Stomach (tissue), 8 donors: ENCODE measurements at regions not wholly inside any gene's neighbourhood (a gene's known extent, or its start where the extent isn't known, plus 50 kb on each side); places are given as distances from the start of the nearest gene placed in this dataset.

Source experiments
- DNase-seq, 2 donors: peaks; one replicate each; pipeline versions ENCODE4 v3.0.0 to v3.0.0-alpha.2; 2013 to 2019
- H3K27ac ChIP-seq, 5 donors: fragments of 200-600 bp in 4 of 5; sonication (generic) in 4 of 5; one replicate each; pipeline ENCODE4 v1.5.1; 2013 to 2019; ENCODE audit warnings: mild to moderate bottlenecking in 1 of 5, moderate library complexity in 1 of 5
- H3K27me3 ChIP-seq, 3 donors: fragments of 200-600 bp; sonication (generic); one replicate each; pipeline ENCODE4 v1.5.1; 2017 to 2019; ENCODE audit warnings: mixed run types in 1 of 3
- H3K36me3 ChIP-seq, 4 donors: fragments of 200-600 bp; sonication (generic); 1 replicate in 3 of 4; 2 replicates in 1 of 4; pipeline ENCODE4 v1.5.1; 2016 to 2019
- H3K4me1 ChIP-seq, 4 donors: fragments of 200-600 bp; sonication (generic); one replicate each; pipeline ENCODE4 v1.5.1; 2016 to 2019
- H3K4me3 ChIP-seq, 4 donors: fragments of 200-600 bp; sonication (generic) in 3 of 4; one replicate each; pipeline ENCODE4 v1.5.1; 2016 to 2019; ENCODE audit warnings: mild to moderate bottlenecking in 1 of 4
- H3K9me3 ChIP-seq, 4 donors: fragments of 200-600 bp; sonication (generic); one replicate each; pipeline ENCODE4 v1.5.1; 2016 to 2019
- CTCF ChIP-seq, 7 experiments: fragments of 450-650 bp in 4 of 7; fragments of 200-600 bp in 3 of 7; sonication (generic) in 3 of 7; IDR thresholded peaks; one replicate each; pipeline ENCODE4 v1.5.1; 2016 to 2019; ENCODE audit warnings: antibody characterized with exemption in 7 of 7, control low read depth in 2 of 7, mild to moderate bottlenecking in 1 of 7
- EP300 ChIP-seq: sonication (generic); formaldehyde crosslinking; IDR thresholded peaks from one replicate; pipeline ENCODE4 v1.6.1; 2017; ENCODE audit warnings: antibody characterized with exemption
- POLR2A ChIP-seq, 4 donors: fragments of 450-650 bp; IDR thresholded peaks; one replicate each; pipeline ENCODE4 v1.6.1; 2016; ENCODE audit warnings: antibody characterized with exemption in 4 of 4, control low read depth in 2 of 4, mild to moderate bottlenecking in 1 of 4, moderate library complexity in 1 of 4
- POLR2AphosphoS5 ChIP-seq, 3 donors: sonication (generic); formaldehyde crosslinking; IDR thresholded peaks; one replicate each; pipeline ENCODE4 v1.6.1; 2016; ENCODE audit warnings: antibody characterized with exemption in 3 of 3
- WGBS, 5 donors: extraction: QIAGEN DNeasy Blood & Tissue Kit in 3 of 5; methylation state at CpG; one replicate each; pipeline versions ENCODE4 v1.1.5 to v1.1.7; 2013 to 2018; 5-methylcytosine and 5-hydroxymethylcytosine counted together
- intact Hi-C: fragments of 100-400 bp; cut with DNase I; formaldehyde crosslinking; loops from one replicate; pipeline ENCODE4 v1.15.1; 2023; ENCODE audit warnings: low total_unique reads
- donor health status: healthy with polysubstance abuse.
- donor health status: Bipolar disorder and iron deficiency.
- donor health status: healthy.

DNA sequence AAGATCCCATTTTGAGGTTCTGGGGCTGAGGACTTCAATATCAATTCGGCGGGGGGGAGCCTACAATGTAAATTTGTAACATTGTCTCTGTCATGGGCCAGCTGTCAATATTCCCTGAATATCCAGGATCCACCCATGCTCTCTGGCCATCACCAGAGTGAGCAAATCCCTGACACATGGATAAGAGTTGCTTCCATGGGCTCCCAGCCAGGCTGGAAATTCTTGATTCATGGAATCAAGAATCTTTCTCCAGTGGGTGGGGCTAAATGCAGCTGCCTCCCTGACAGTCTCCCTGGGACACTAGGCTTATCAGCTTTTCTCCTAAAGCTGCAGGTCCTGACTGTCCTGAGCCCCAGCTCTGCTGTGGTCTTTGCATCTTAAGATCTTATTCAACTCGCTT lies 86.9 kb upstream of the IGLL5 start:
- H3K36me3 ChIP-seq = no peaks in the 10 kb centered on the region
- no peak for TF ChIP-seq POLR2A (IDR thresholded peaks at IDR 0.05)
- TF ChIP-seq EP300 = no peak
- TF ChIP-seq POLR2AphosphoS5 (IDR thresholded peaks at IDR 0.05) = no peak
- TF ChIP-seq CTCF (IDR thresholded peaks at IDR 0.05) = no peak

GRCh38 chr22:22802339-22802970 lies 85.2 kb upstream of the IGLL5 start:
- H3K4me3 ChIP-seq = no peak overlapping the region
- H3K36me3 ChIP-seq = no peaks in the 10 kb centered on the region
- H3K4me1 ChIP-seq = no peaks in the 10 kb centered on the region
- TF ChIP-seq POLR2A (IDR thresholded peaks at IDR 0.05) (no peak), EP300 (no peak), CTCF (IDR thresholded peaks at IDR 0.05) (no peak), POLR2AphosphoS5 (IDR thresholded peaks at IDR 0.05) (no peak)
- H3K27me3 ChIP-seq = peaks cover 0 to 26% (median 0%) of the 10 kb centered on the region in 3 donors
- intact Hi-C loops = no loop called here
- DNase-seq = no peak
- H3K27ac ChIP-seq = no peak overlapping the region
- no peaks in the 10 kb centered on the region for H3K9me3 ChIP-seq
- 72 to 85% (median 78%) methylated on average over 5 of the region's 5 CpGs for WGBS, 5 donors

More for the DNA sequence above, 86.9 kb upstream of the IGLL5 start:
- H3K27me3 ChIP-seq = peaks cover 0 to 26% (median 0%) of the 10 kb centered on the region in 3 donors
- WGBS, 5 donors = 55 to 90% (median 81%) methylated on average over 3 of the region's 3 CpGs
- intact Hi-C loops = no loop called here
- no peaks in the 10 kb centered on the region for H3K9me3 ChIP-seq
- H3K27ac ChIP-seq = no peak overlapping the region
- peak in 1 of 2 donors; percentile 57 for DNase-seq
- H3K4me1 ChIP-seq = no peaks in the 10 kb centered on the region
- no peak overlapping the region for H3K4me3 ChIP-seq

GRCh38 chr22:22803285-22803853 lies 84.2 kb upstream of the IGLL5 start:
- Histone ChIP-seq H3K27me3 (peaks cover 0 to 26% (median 0%) of the 10 kb centered on the region in 3 donors), H3K4me1 (no peaks in the 10 kb centered on the region), H3K4me3 (no peak overlapping the region), H3K27ac (no peak overlapping the region), H3K9me3 (no peaks in the 10 kb centered on the region), H3K36me3 (no peaks in the 10 kb centered on the region)
- intact Hi-C loops = no loop called here
- no peak for TF ChIP-seq CTCF (IDR thresholded peaks at IDR 0.05)
- TF ChIP-seq POLR2AphosphoS5 (IDR thresholded peaks at IDR 0.05) = no peak
- no peak for TF ChIP-seq EP300
- TF ChIP-seq POLR2A (IDR thresholded peaks at IDR 0.05) = no peak
- no peak for DNase-seq
- WGBS, 5 donors = 73 to 100% (median 83%) methylated on average over 1 to 3 of the region's 3 CpGs

GRCh38 chr22:22810018-22810427 lies 77.6 kb upstream of the IGLL5 start:
- no peaks in the 10 kb centered on the region for H3K36me3 ChIP-seq
- H3K27me3 ChIP-seq = no peaks in the 10 kb centered on the region
- intact Hi-C loops = no loop called here
- no peak overlapping the region for H3K27ac ChIP-seq
- WGBS, 5 donors = 54 to 76% (median 58%) methylated on average over 5 of the region's 5 CpGs
- H3K9me3 ChIP-seq = no peaks in the 10 kb centered on the region
- no peaks in the 10 kb centered on the region for H3K4me1 ChIP-seq
- TF ChIP-seq CTCF (IDR thresholded peaks at IDR 0.05) (peak in 4 of 7 experiments; percentile 27 to 83 (median 44)), POLR2A (IDR thresholded peaks at IDR 0.05) (no peak), EP300 (no peak), POLR2AphosphoS5 (IDR thresholded peaks at IDR 0.05) (no peak)
- peak; percentile 51 to 67 for DNase-seq
- no peak overlapping the region for H3K4me3 ChIP-seq
